Loucy (cell line): ENCODE measurements at regions not wholly inside any gene's neighbourhood (a gene's known extent, or its start where the extent isn't known, plus 50 kb on each side); places are given as distances from the start of the nearest gene placed in this dataset.

Experiments
- EZH2phosphoT487 ChIP-seq: fragments of 200-600 bp; IDR thresholded peaks from 2 replicates; pipeline ENCODE4 v1.6.1; 2018; ENCODE audit warnings: antibody characterized with exemption, mild to moderate bottlenecking, moderate library complexity, borderline replicate concordance
- TF ChIP-seq, protein P1 (sequence below): fragments of 200-600 bp; sonication (generic); conservative IDR thresholded peaks from 2 replicates; pipeline ENCODE4 v1.5.1; 2014; ENCODE audit warnings: mild to moderate bottlenecking, antibody characterized with exemption, low read length

DNA sequence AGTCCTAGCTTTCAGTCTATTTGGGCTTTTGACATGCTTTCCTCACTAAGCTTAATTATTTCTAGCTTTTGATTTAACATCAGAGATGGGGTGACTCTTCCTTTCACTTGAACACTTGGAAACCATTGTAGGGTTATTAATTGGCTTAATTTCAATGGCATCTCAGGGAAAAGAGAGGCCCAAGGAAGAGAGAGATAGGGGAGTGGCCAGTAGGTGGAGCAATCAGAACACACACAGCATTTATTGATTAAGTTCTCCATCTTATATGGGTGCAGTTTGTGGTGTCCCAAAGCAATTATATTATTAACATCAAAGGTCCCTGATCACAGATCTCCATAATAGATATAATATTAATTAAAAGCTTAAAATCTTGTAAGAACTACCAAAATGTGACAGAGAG lies 1466.1 kb upstream of the SEL1L start:
- TF ChIP-seq, protein P1, sequence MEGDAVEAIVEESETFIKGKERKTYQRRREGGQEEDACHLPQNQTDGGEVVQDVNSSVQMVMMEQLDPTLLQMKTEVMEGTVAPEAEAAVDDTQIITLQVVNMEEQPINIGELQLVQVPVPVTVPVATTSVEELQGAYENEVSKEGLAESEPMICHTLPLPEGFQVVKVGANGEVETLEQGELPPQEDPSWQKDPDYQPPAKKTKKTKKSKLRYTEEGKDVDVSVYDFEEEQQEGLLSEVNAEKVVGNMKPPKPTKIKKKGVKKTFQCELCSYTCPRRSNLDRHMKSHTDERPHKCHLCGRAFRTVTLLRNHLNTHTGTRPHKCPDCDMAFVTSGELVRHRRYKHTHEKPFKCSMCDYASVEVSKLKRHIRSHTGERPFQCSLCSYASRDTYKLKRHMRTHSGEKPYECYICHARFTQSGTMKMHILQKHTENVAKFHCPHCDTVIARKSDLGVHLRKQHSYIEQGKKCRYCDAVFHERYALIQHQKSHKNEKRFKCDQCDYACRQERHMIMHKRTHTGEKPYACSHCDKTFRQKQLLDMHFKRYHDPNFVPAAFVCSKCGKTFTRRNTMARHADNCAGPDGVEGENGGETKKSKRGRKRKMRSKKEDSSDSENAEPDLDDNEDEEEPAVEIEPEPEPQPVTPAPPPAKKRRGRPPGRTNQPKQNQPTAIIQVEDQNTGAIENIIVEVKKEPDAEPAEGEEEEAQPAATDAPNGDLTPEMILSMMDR = no peak
- no peak for TF ChIP-seq EZH2phosphoT487
